GM12891 (cell line): ENCODE measurements at regions not wholly inside any gene's neighbourhood (a gene's known extent, or its start where the extent isn't known, plus 50 kb on each side); places are given as distances from the start of the nearest gene placed in this dataset.
"Not testable (repeated sequence)": the region's sequence is repeated elsewhere in the genome, so short reads cannot be mapped to it uniquely, and the experiment has no call there.

Experiments
- DNase-seq: peaks from one replicate; pipeline ENCODE4 v3.0.0; 2011; ENCODE audit warnings: low spot score; ENCODE audit not compliant: insufficient read length
- FAIRE-seq: peaks from 2 replicates; lab custom pipeline; 2011; peaks lifted over from hg19 to GRCh38; lab: Jason Lieb, UNC
- PAX5 ChIP-seq: IDR thresholded peaks from 2 replicates; pipeline ENCODE4 v1.6.1; 2011; ENCODE audit warnings: low read length, moderate library complexity, mild to moderate bottlenecking; ENCODE audit not compliant: insufficient read depth, severe bottlenecking
- POLR2A ChIP-seq: IDR thresholded peaks from 2 replicates; pipeline ENCODE4 v1.6.1; 2011; ENCODE audit warnings: low read depth, low read length, control low read depth
- POLR2AphosphoS5 ChIP-seq: IDR thresholded peaks from 2 replicates; pipeline ENCODE4 v1.6.1; 2011; ENCODE audit warnings: low read depth, low read length, control low read depth
- POU2F2 ChIP-seq: IDR thresholded peaks from 2 replicates; pipeline ENCODE4 v1.6.1; 2011; ENCODE audit warnings: low read depth, mild to moderate bottlenecking, control low read depth, low read length, moderate library complexity
- SPI1 ChIP-seq: IDR thresholded peaks from 2 replicates; pipeline ENCODE4 v1.6.1; 2011; ENCODE audit warnings: low read depth, low read length, control low read depth
- TAF1 ChIP-seq: IDR thresholded peaks from 2 replicates; pipeline ENCODE4 v1.6.1; 2011; ENCODE audit warnings: low read depth, low read length, control low read depth

GRCh38 chr13:73304442-73304841, 245.6 kb downstream of the KLF5 start:
- TF ChIP-seq TAF1 (no peak), POLR2A (no peak), POLR2AphosphoS5 (no peak), SPI1 (no peak), POU2F2 (no peak), PAX5 (no peak)
- no peak for DNase-seq
- no peak for FAIRE-seq

DNA sequence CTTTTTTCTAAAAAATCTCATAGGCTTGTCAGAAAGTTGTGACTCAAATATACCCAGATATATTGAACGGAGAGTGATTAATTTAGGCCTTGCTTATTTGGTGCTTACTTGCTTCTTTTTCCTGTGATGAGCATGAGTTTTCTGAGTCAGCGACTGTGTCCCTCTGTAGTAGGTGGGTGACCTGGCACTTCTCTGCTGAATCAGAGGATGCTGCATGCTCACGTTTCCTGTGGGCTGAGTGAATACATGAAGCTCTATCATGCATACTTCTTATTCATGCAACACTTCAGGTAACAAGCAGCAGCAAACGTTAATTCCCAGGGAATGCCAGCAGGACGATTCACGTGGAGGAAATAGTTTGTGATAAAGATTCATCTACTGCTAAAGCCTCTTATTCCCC, 245.0 kb downstream of the KLF5 start:
- no peak for TF ChIP-seq TAF1
- FAIRE-seq = no peak
- no peak for DNase-seq

DNA sequence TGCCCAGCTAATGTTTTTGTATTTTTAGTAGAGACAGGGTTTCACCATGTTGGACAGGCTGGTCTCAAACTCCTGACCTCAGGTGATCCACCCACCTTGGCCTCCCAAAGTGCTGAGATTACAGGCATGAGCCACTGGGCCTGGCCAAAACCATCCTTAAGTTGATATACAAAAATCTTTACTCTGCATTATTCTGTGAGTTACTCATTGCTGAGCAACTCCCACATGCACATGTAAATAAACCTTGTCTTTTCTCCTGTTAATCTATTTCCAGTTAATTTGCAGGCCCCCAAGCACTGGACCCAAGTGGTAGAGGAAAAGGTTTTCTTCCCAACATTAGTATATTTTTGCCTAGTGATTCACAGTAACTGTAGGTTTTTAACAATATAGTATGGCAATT, 242.8 kb downstream of the KLF5 start:
- FAIRE-seq, DNase-seq: not testable (repeated sequence)

DNA sequence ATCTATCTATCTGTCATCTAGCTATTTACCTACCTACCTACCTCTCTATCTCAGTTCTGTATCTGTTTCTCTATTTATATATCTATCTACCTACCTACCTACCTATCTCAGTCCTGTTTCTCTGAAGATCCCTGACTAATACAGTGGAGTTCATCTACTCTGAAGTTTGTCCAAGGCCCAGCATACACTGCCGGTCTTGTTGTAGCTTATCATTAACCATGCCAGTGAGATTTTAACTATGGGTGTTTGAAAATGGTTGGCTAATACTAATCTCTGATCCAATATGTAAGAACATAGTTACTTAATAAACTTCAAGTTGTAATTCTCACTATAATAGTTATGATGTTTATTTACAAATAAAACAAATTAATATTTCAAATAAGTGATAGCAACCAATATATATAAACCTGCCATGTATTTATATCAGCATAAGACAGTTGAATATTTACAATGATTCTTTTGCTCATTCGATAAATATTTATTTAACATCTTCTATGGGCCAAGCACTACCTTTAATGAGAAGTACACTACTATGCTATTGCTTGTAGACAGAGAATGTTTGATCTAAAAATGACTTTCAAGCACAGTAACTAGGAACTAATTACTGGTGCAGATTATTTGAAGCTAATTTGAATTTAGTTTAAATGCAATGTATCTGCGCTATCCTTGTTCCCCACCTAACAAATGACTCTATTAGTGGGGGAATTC, 242.1 kb downstream of the KLF5 start:
- no peak for FAIRE-seq
- TF ChIP-seq SPI1 (no peak), POLR2AphosphoS5 (no peak), POU2F2 (no peak)
- DNase-seq = no peak

DNA sequence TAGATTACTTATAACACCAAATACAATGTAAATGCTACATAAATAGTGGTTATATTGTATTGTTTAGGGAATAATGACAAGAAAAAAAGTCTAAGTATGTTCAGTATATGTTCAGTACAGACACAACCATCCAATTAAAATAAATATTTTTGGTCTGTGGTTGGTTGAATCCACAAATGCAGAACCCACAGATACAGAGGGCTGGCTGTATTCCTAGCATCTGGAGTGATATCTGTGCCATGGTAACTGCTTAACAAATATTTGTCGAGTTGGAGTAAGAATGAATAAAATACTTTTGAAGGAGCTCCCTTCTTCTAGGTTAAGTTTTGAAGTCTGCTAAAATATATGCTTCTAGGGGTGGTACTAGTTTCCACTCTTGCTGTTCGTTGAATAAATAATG, 241.0 kb downstream of the KLF5 start:
- FAIRE-seq (no peak), DNase-seq (no peak)
- no peak for TF ChIP-seq SPI1
- no peak for TF ChIP-seq POLR2AphosphoS5
- TF ChIP-seq PAX5 = no peak
- no peak for TF ChIP-seq TAF1
- TF ChIP-seq POU2F2 = no peak
- no peak for TF ChIP-seq POLR2A

- no peak for FAIRE-seq
- TF ChIP-seq SPI1 (no peak), POU2F2 (no peak), PAX5 (no peak), POLR2A (no peak), POLR2AphosphoS5 (no peak), TAF1 (no peak)
- no peak for DNase-seq
Observed at GRCh38 chr13:73293913-73294523, 235.2 kb downstream of the KLF5 start.

DNA sequence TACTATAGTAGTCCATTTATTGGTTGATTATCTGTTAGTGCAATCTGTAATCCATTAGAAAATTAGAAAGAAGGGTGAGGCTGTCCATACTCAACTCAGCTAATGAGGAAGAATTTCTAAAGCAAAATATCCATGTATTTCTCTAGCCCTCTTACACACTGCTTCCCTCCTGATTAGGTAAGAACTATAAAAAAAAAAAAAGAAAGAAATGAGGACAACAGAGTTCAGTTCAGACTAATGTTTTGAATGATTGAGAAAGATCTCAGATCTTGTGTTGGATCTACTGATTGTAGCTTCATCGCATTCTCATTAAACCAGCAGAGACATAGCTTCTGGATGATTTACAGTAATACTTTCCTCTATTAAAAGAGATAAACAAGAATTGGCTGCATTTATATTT, 233.3 kb downstream of the KLF5 start:
- DNase-seq = no peak
- FAIRE-seq = no peak
- no peak for TF ChIP-seq PAX5
- no peak for TF ChIP-seq SPI1
- TF ChIP-seq POLR2A = no peak
- no peak for TF ChIP-seq POU2F2
- TF ChIP-seq TAF1 = no peak
- TF ChIP-seq POLR2AphosphoS5 = no peak

GRCh38 chr13:73290844-73291243, 232.0 kb downstream of the KLF5 start:
- TF ChIP-seq POLR2AphosphoS5 (no peak), TAF1 (no peak), PAX5 (no peak), SPI1 (no peak), POU2F2 (no peak), POLR2A (no peak)

GRCh38 chr13:73288596-73288995, 229.8 kb downstream of the KLF5 start:
- no peak for TF ChIP-seq POLR2A
- TF ChIP-seq POLR2AphosphoS5 = no peak
- no peak for TF ChIP-seq SPI1
- TF ChIP-seq PAX5 = no peak
- TF ChIP-seq POU2F2 = no peak
- no peak for TF ChIP-seq TAF1
- no peak for DNase-seq
- no peak for FAIRE-seq

More at GRCh38 chr13:73290844-73291243, 232.0 kb downstream of the KLF5 start:
- FAIRE-seq = no peak
- no peak for DNase-seq

- TF ChIP-seq POLR2AphosphoS5 (no peak), TAF1 (no peak), POU2F2 (no peak), SPI1 (no peak), PAX5 (no peak), POLR2A (no peak)
- no peak for DNase-seq
- FAIRE-seq = no peak
Observed at GRCh38 chr13:73287831-73288230, 229.0 kb downstream of the KLF5 start.
